PC-9 (cell line): ENCODE measurements at regions not wholly inside any gene's neighbourhood (a gene's known extent, or its start where the extent isn't known, plus 50 kb on each side); places are given as distances from the start of the nearest gene placed in this dataset.

Source experiments
- BruUV-seq: library from RNA; stranded (reverse); fragments of 400-500 nt; replicated peaks from 2 replicates; lab custom pipeline; 2021; lab: Mats Ljungman, UMichigan
- CTCF ChIA-PET: fragments of 300-600 bp; sonication (Branson Sonifier 250); formaldehyde crosslinking; loops from one replicate; lab custom pipeline; 2022; ENCODE audit warnings: antibody characterized with exemption; lab: Charles Lee
- POLR2A ChIA-PET: fragments of 300-600 bp; sonication (Branson Sonifier 250); formaldehyde crosslinking; loops from one replicate; lab custom pipeline; 2022; ENCODE audit warnings: antibody characterized with exemption; ENCODE audit not compliant: unreplicated experiment; lab: Charles Lee
- DNase-seq, 2 experiments: peaks; one replicate each; pipeline versions ENCODE4 v3.0.0 to v3.0.0-alpha.2; 2015 to 2022; ENCODE audit warnings: mixed read lengths in 1 of 2
- H2AFZ ChIP-seq: fragments of 200-600 bp; sonication (generic); 2 replicates; pipeline ENCODE4 v1.8.1; 2017; ENCODE audit warnings: antibody characterized with exemption
- H3F3A ChIP-seq: fragments of 200-600 bp; sonication (generic); 2 replicates; pipeline ENCODE4 v1.8.1; 2017; ENCODE audit warnings: antibody characterized with exemption, mild to moderate bottlenecking, low read depth; ENCODE audit not compliant: insufficient read depth
- H3K27ac ChIP-seq: fragments of 200-600 bp; sonication (generic); 2 replicates; pipeline ENCODE4 v1.6.1; 2016; ENCODE audit warnings: mixed run types
- H3K27me3 ChIP-seq: fragments of 200-600 bp; sonication (generic); 2 replicates; pipeline ENCODE4 v1.6.1; 2016; ENCODE audit warnings: low read depth, mixed run types; ENCODE audit not compliant: insufficient read depth
- H3K36me3 ChIP-seq: fragments of 200-600 bp; sonication (generic); 2 replicates; pipeline ENCODE4 v1.6.1; 2016; ENCODE audit warnings: low read depth, mixed run types
- H3K4me1 ChIP-seq: fragments of 200-600 bp; sonication (generic); replicated peaks from 2 replicates; pipeline ENCODE4 v1.6.1; 2016; ENCODE audit warnings: mixed run types; ENCODE audit not compliant: insufficient read depth
- H3K4me2 ChIP-seq: fragments of 200-600 bp; sonication (generic); 2 replicates; pipeline ENCODE4 v1.6.1; 2017; ENCODE audit warnings: mixed run types
- H3K4me3 ChIP-seq: fragments of 200-600 bp; sonication (generic); 2 replicates; pipeline ENCODE4 v1.6.1; 2016; ENCODE audit warnings: mixed run types
- H3K79me2 ChIP-seq: fragments of 200-600 bp; sonication (generic); 2 replicates; pipeline ENCODE4 v1.6.1; 2017; ENCODE audit warnings: low read depth, mixed run types
- H3K9me2 ChIP-seq: fragments of 200-600 bp; sonication (generic); 2 replicates; pipeline ENCODE4 v1.8.1; 2017; ENCODE audit warnings: mild to moderate bottlenecking; ENCODE audit not compliant: insufficient read depth
- H3K9me3 ChIP-seq: fragments of 200-600 bp; sonication (generic); 2 replicates; pipeline ENCODE4 v1.8.1; 2016; ENCODE audit warnings: low read depth; ENCODE audit not compliant: insufficient read depth
- H4K20me1 ChIP-seq: fragments of 200-600 bp; sonication (generic); 2 replicates; pipeline ENCODE4 v1.8.1; 2017; ENCODE audit not compliant: insufficient read depth
- CTCF ChIP-seq: fragments of 200-600 bp; sonication (generic); conservative IDR thresholded peaks from 2 replicates; pipeline ENCODE4 v1.6.1; 2017; ENCODE audit warnings: mixed run types, antibody characterized with exemption, mild to moderate bottlenecking, moderate library complexity
- EZH2 ChIP-seq: fragments of 200-600 bp; sonication (generic); IDR thresholded peaks from 2 replicates; pipeline ENCODE4 v1.8.0; 2017; ENCODE audit warnings: antibody characterized with exemption, low read depth
- intact Hi-C: fragments of 100-400 bp; cut with micrococcal nuclease; formaldehyde crosslinking; loops from one replicate; pipeline ENCODE4 v1.10.0; 2022; ENCODE audit not compliant: unreplicated experiment

- H3K4me3 ChIP-seq, result no peak overlapping the region
- H3K9me2 ChIP-seq, result no peaks in the 10 kb centered on the region
- no peaks in the 10 kb centered on the region for H3K9me3 ChIP-seq
- TF ChIP-seq CTCF, result no peak
- no peak for TF ChIP-seq EZH2
- no peak for DNase-seq
- peaks cover 61% of the 10 kb centered on the region for H4K20me1 ChIP-seq
- no peak overlapping the region for H3K27ac ChIP-seq
- intact Hi-C loops, result no loop called here
- peaks cover 70% of the 10 kb centered on the region for H3K79me2 ChIP-seq
- CTCF ChIA-PET, result interaction anchor here (0.5 to 0.6 kb wide), 3 partner anchors 9 to 227 kb away, joined by 3 to 5 read pairs (median 3); no protein-coding TSS in a partner anchor
- H3K4me1 ChIP-seq, result no peaks in the 10 kb centered on the region
- H2AFZ ChIP-seq, result no peak overlapping the region
- BruUV-seq, result no TSS peak
- H3K36me3 ChIP-seq, result no peaks in the 10 kb centered on the region
- POLR2A ChIA-PET, result no interaction called here
- no peaks in the 10 kb centered on the region for H3K27me3 ChIP-seq
- H3F3A ChIP-seq, result no peaks in the 10 kb centered on the region
- no peak overlapping the region for H3K4me2 ChIP-seq
Measured at GRCh38 chr22:42217752-42218280, 52.6 kb downstream of the TCF20 start.

- Histone ChIP-seq H4K20me1 (peaks cover 58% of the 10 kb centered on the region), H3K36me3 (no peaks in the 10 kb centered on the region), H3K79me2 (peaks cover 64% of the 10 kb centered on the region; the same call in 1 of the 2 replicates), H2AFZ (no peak overlapping the region), H3K9me2 (no peaks in the 10 kb centered on the region), H3K4me1 (no peaks in the 10 kb centered on the region), H3F3A (no peaks in the 10 kb centered on the region), H3K4me2 (no peak overlapping the region), H3K27me3 (no peaks in the 10 kb centered on the region), H3K9me3 (no peaks in the 10 kb centered on the region), H3K27ac (no peak overlapping the region), H3K4me3 (no peak overlapping the region)
- no peak for DNase-seq
- BruUV-seq, result no TSS peak
- TF ChIP-seq CTCF (no peak), EZH2 (no peak)
- ChIA-PET POLR2A (no interaction called here), CTCF (interaction anchor here (0.5 to 0.6 kb wide), 2 partner anchors 9 to 29 kb away, joined by 3 to 5 read pairs; no protein-coding TSS in a partner anchor)
- intact Hi-C loops, result no loop called here
Measured at GRCh38 chr22:42217019-42217751, 53.3 kb downstream of the TCF20 start.

GRCh38 chr22:42214633-42215415 is 55.6 kb downstream of the TCF20 start:
- intact Hi-C loops, result no loop called here
- peaks cover 8% of the 10 kb centered on the region; the same call in 1 of the 2 replicates for H3K36me3 ChIP-seq
- no peak for TF ChIP-seq EZH2
- no peaks in the 10 kb centered on the region for H3K9me3 ChIP-seq
- ChIA-PET POLR2A (interaction anchor here (0.6 kb wide), 1 partner anchor 190 kb away, joined by 6 read pairs; no protein-coding TSS in a partner anchor), CTCF (no interaction called here)
- H3K79me2 ChIP-seq, result peaks cover 50% of the 10 kb centered on the region
- BruUV-seq, result no TSS peak
- H3K4me3 ChIP-seq, result no peak overlapping the region
- no peak for DNase-seq
- H3K27ac ChIP-seq, result no peak overlapping the region
- no peak overlapping the region for H3K4me2 ChIP-seq
- H3K4me1 ChIP-seq, result no peaks in the 10 kb centered on the region
- H3F3A ChIP-seq, result no peaks in the 10 kb centered on the region
- H4K20me1 ChIP-seq, result peaks cover 48% of the 10 kb centered on the region
- H2AFZ ChIP-seq, result no peak overlapping the region
- no peaks in the 10 kb centered on the region for H3K27me3 ChIP-seq
- no peaks in the 10 kb centered on the region for H3K9me2 ChIP-seq
